WTC11 (cell line): ENCODE measurements at regions not wholly inside any gene's neighbourhood (a gene's known extent, or its start where the extent isn't known, plus 50 kb on each side); places are given as distances from the start of the nearest gene placed in this dataset.

Experiments
- ATAC-seq: fragments of 200-7000 bp; cut with Tn5 transposase; 2 replicates; pipeline ENCODE4 v1.10.0; 2021; ENCODE audit warnings: mild to moderate bottlenecking, moderate library complexity
- CTCF ChIA-PET: fragments of 300-600 bp; sonication (Branson Sonifier 250); formaldehyde crosslinking; loops from one replicate; lab custom pipeline; 2021; ENCODE audit warnings: antibody characterized with exemption; lab: Charles Lee
- POLR2A ChIA-PET: fragments of 350-600 bp; sonication (Branson Sonifier 250); formaldehyde crosslinking; loops from one replicate; lab custom pipeline; 2021; ENCODE audit warnings: antibody characterized with exemption; lab: Charles Lee
- DNase-seq: peaks from one replicate; pipeline ENCODE4 v3.0.0; 2021; ENCODE audit warnings: low spot score
- H3K27ac Mint-ChIP-seq: 2 replicates; pipeline ENCODE4 v1.8.0; 2021; ENCODE audit warnings: mixed read lengths
- H3K27me3 Mint-ChIP-seq: 2 replicates; pipeline ENCODE4 v1.8.0; 2021; ENCODE audit warnings: low read depth, mild to moderate bottlenecking, moderate library complexity, mixed read lengths
- H3K36me3 Mint-ChIP-seq: 2 replicates; pipeline ENCODE4 v1.8.0; 2021; ENCODE audit warnings: mixed read lengths
- H3K4me1 Mint-ChIP-seq: 2 replicates; pipeline ENCODE4 v1.8.0; 2022; ENCODE audit warnings: mixed read lengths
- H3K4me3 Mint-ChIP-seq: 2 replicates; pipeline ENCODE4 v1.8.0; 2021; ENCODE audit warnings: mild to moderate bottlenecking, moderate library complexity, mixed read lengths
- H3K9me3 Mint-ChIP-seq: 2 replicates; pipeline ENCODE4 v1.8.0; 2021; ENCODE audit warnings: mixed read lengths
- ARID4B ChIP-seq: sonication (generic); formaldehyde crosslinking; IDR thresholded peaks from 2 replicates; pipeline ENCODE4 v1.8.0; 2023; ENCODE audit warnings: missing genetic modification reagents, mild to moderate bottlenecking, borderline replicate concordance
- ATF1 ChIP-seq: sonication (generic); formaldehyde crosslinking; IDR thresholded peaks from 2 replicates; pipeline ENCODE4 v1.8.1; 2023; ENCODE audit warnings: mild to moderate bottlenecking, moderate library complexity, missing genetic modification reagents
- CREM ChIP-seq: sonication (generic); formaldehyde crosslinking; IDR thresholded peaks from 2 replicates; pipeline ENCODE4 v1.8.1; 2022; ENCODE audit warnings: mild to moderate bottlenecking, missing genetic modification reagents, moderate library complexity
- CTCF ChIP-seq: fragments of 200-600 bp; IDR thresholded peaks from 2 replicates; pipeline ENCODE4 v1.8.0; 2022; ENCODE audit warnings: antibody characterized with exemption
- HMGA2 ChIP-seq: fragments of 250-450 bp; sonication (Bioruptor Pico); IDR thresholded peaks from 2 replicates; pipeline ENCODE4 v1.4.0; 2021; ENCODE audit warnings: mild to moderate bottlenecking, moderate library complexity
- IRF1 ChIP-seq: sonication (generic); formaldehyde crosslinking; IDR thresholded peaks from 2 replicates; pipeline ENCODE4 v1.8.0; 2023; ENCODE audit warnings: missing genetic modification reagents
- JUN ChIP-seq: sonication (generic); formaldehyde crosslinking; IDR thresholded peaks from 2 replicates; pipeline ENCODE4 v1.8.0; 2023; ENCODE audit warnings: mild to moderate bottlenecking, missing genetic modification reagents
- MLX ChIP-seq: sonication (generic); formaldehyde crosslinking; IDR thresholded peaks from 2 replicates; pipeline ENCODE4 v1.8.1; 2023; ENCODE audit warnings: mild to moderate bottlenecking, missing genetic modification reagents, moderate library complexity
- MXD4 ChIP-seq: fragments of 250-450 bp; sonication (Bioruptor Pico); IDR thresholded peaks from 2 replicates; pipeline ENCODE4 v1.8.0; 2021; ENCODE audit warnings: mild to moderate bottlenecking, moderate library complexity, borderline replicate concordance
- PRRX2 ChIP-seq: fragments of 250-450 bp; sonication (Bioruptor Pico); IDR thresholded peaks from 2 replicates; pipeline ENCODE4 v1.8.0; 2021; ENCODE audit warnings: mild to moderate bottlenecking
- RORB ChIP-seq: fragments of 250-450 bp; sonication (Bioruptor Pico); IDR thresholded peaks from 2 replicates; pipeline ENCODE4 v1.9.0; 2021; ENCODE audit warnings: mild to moderate bottlenecking
- SOX15 ChIP-seq: fragments of 250-450 bp; sonication (Bioruptor Pico); IDR thresholded peaks from 2 replicates; pipeline ENCODE4 v1.9.0; 2021; ENCODE audit warnings: mild to moderate bottlenecking
- TEAD4 ChIP-seq: sonication (generic); formaldehyde crosslinking; IDR thresholded peaks from 2 replicates; pipeline ENCODE4 v1.8.0; 2022; ENCODE audit warnings: mild to moderate bottlenecking, missing genetic modification reagents
- USF1 ChIP-seq: sonication (generic); formaldehyde crosslinking; IDR thresholded peaks from 2 replicates; pipeline ENCODE4 v1.8.0; 2022; ENCODE audit warnings: mild to moderate bottlenecking, missing genetic modification reagents
- ZBTB43 ChIP-seq: sonication (generic); formaldehyde crosslinking; IDR thresholded peaks from 2 replicates; pipeline ENCODE4 v1.8.1; 2023; ENCODE audit warnings: mild to moderate bottlenecking, missing genetic modification reagents
- ZNF121 ChIP-seq: sonication (generic); formaldehyde crosslinking; IDR thresholded peaks from 2 replicates; pipeline ENCODE4 v1.8.0; 2023; ENCODE audit warnings: missing genetic modification reagents
- ZNF138 ChIP-seq: sonication (generic); formaldehyde crosslinking; conservative IDR thresholded peaks from 2 replicates; pipeline ENCODE4 v1.8.1; 2022; ENCODE audit warnings: mild to moderate bottlenecking, moderate library complexity, missing genetic modification reagents
- ZNF532 ChIP-seq: fragments of 250-450 bp; sonication (Bioruptor Pico); IDR thresholded peaks from 2 replicates; pipeline ENCODE4 v1.9.0; 2021; ENCODE audit warnings: mild to moderate bottlenecking, borderline replicate concordance

- ATAC-seq (no peak), DNase-seq (no peak)
- Mint-ChIP-seq H3K27me3 (no peaks in the 10 kb centered on the region; the same call in 1 of the 2 replicates), H3K4me1 (no peaks in the 10 kb centered on the region), H3K9me3 (peaks cover 42% of the 10 kb centered on the region), H3K4me3 (no peak overlapping the region), H3K36me3 (peaks cover 19% of the 10 kb centered on the region), H3K27ac (no peak overlapping the region)
- ChIA-PET CTCF (no interaction called here), POLR2A (no interaction called here)
- TF ChIP-seq ARID4B (CRISPR knock-in tag) (no peak), CTCF (no peak), USF1 (no peak), RORB (CRISPR knock-in tag) (no peak), ATF1 (no peak), JUN (CRISPR knock-in tag) (no peak), IRF1 (CRISPR knock-in tag) (no peak), ZNF532 (no peak), MLX (CRISPR knock-in tag) (no peak), ZBTB43 (CRISPR knock-in tag) (no peak), HMGA2 (no peak), CREM (CRISPR knock-in tag) (no peak), TEAD4 (CRISPR knock-in tag) (no peak), SOX15 (CRISPR knock-in tag) (no peak), MXD4 (CRISPR knock-in tag) (no peak), ZNF121 (CRISPR knock-in tag) (no peak), ZNF138 (CRISPR knock-in tag) (no peak), PRRX2 (CRISPR knock-in tag) (no peak)
Measured at GRCh38 chr14:78007160-78007559, 163.0 kb upstream of the NRXN3 start.
